B cell (primary cell): ENCODE measurements at regions not wholly inside any gene's neighbourhood (a gene's known extent, or its start where the extent isn't known, plus 50 kb on each side); places are given as distances from the start of the nearest gene placed in this dataset.

ENCODE experiments used
- CTCF ChIP-seq: fragments of 200-600 bp; IDR thresholded peaks from one replicate; pipeline ENCODE4 v1.8.0; 2022; ENCODE audit warnings: antibody characterized with exemption, mild to moderate bottlenecking
- EZH2 ChIP-seq: IDR thresholded peaks from 2 replicates; pipeline ENCODE4 v1.6.1; 2012; ENCODE audit warnings: borderline replicate concordance, low read depth, mild to moderate bottlenecking, moderate library complexity, low read length; ENCODE audit not compliant: insufficient read depth, poor library complexity, severe bottlenecking

DNA sequence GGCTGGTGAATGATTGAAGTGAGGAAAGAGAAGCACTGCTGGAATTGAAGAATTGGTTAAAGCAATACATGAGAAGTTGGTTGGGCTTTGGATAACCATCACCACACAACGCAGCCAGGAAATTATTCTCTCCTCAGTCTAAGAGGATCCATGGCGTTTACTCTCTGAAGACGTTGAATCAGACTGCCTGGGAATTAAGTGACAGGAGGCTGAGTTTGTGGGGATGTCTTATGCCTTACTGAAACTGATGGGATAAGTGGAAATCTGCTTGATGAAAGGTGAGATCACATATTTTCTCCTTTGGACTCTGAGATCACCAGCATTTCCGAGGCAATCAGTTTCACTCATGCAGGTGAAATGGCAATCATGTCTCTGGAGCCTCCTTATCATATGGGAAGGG, 456.1 kb upstream of the GBE1 start:
- no peak for TF ChIP-seq CTCF
- TF ChIP-seq EZH2: no peak
